AG08395 (cell line): ENCODE measurements at regions not wholly inside any gene's neighbourhood (a gene's known extent, or its start where the extent isn't known, plus 50 kb on each side); places are given as distances from the start of the nearest gene placed in this dataset.

ENCODE experiments used
- DNase-seq: peaks from one replicate; pipeline ENCODE4 v3.0.0; 2012; ENCODE audit warnings: mixed read lengths, low spot score

- DNase-seq, result no peak
Observed at GRCh38 chr10:113967126-113967525, 76.5 kb upstream of the ADRB1 start.

- DNase-seq, result no peak
Observed at GRCh38 chr10:113970641-113971040, 73.0 kb upstream of the ADRB1 start.

GRCh38 chr10:113971349-113971973, 72.2 kb upstream of the ADRB1 start:
- DNase-seq, result no peak

- no peak for DNase-seq
Observed at GRCh38 chr10:113977174-113977573, 66.5 kb upstream of the ADRB1 start.

- DNase-seq, result no peak
Observed at GRCh38 chr10:113978802-113979201, 64.9 kb upstream of the ADRB1 start.

GRCh38 chr10:113979409-113979808, 64.3 kb upstream of the ADRB1 start:
- DNase-seq, result no peak

GRCh38 chr10:113980408-113981087, 63.1 kb upstream of the ADRB1 start:
- DNase-seq, result no peak

GRCh38 chr10:113982296-113982695, 61.4 kb upstream of the ADRB1 start:
- DNase-seq, result no peak

GRCh38 chr10:113982769-113983168, 60.9 kb upstream of the ADRB1 start:
- no peak for DNase-seq

GRCh38 chr10:113983552-113983951, 60.1 kb upstream of the ADRB1 start:
- DNase-seq, result no peak

GRCh38 chr10:113985297-113985844, 58.3 kb upstream of the ADRB1 start:
- DNase-seq, result no peak

- no peak for DNase-seq
Observed at GRCh38 chr10:113986316-113986715, 57.4 kb upstream of the ADRB1 start.

GRCh38 chr10:113987156-113987555, 56.5 kb upstream of the ADRB1 start:
- DNase-seq, result no peak

GRCh38 chr10:113987805-113988204, 55.9 kb upstream of the ADRB1 start:
- no peak for DNase-seq

- no peak for DNase-seq
Observed at GRCh38 chr10:113988535-113988934, 55.1 kb upstream of the ADRB1 start.

GRCh38 chr10:113991091-113991860, 52.4 kb upstream of the ADRB1 start:
- DNase-seq, result no peak

- peak; percentile 66 for DNase-seq
Observed at GRCh38 chr10:113992471-113993011, 51.1 kb upstream of the ADRB1 start.

GRCh38 chr10:113993489-113993991, 50.1 kb upstream of the ADRB1 start:
- DNase-seq, result peak; percentile 52
